Spleen (tissue), 11 donors: ENCODE measurements at regions not wholly inside any gene's neighbourhood (a gene's known extent, or its start where the extent isn't known, plus 50 kb on each side); places are given as distances from the start of the nearest gene placed in this dataset.
"Not testable (repeated sequence)": the region's sequence is repeated elsewhere in the genome, so short reads cannot be mapped to it uniquely, and the experiment has no call there.

Experiments
- DNase-seq: peaks from one replicate; pipeline ENCODE4 v3.0.0-alpha.2; 2020
- H3K27ac ChIP-seq, 8 donors: fragments of 200-600 bp; sonication (generic) in 7 of 8; 1 replicate in 4 of 8; 2 replicates in 4 of 8; pipeline versions ENCODE4 v1.5.0 to v1.8.0; 2016 to 2021; ENCODE audit warnings: inconsistent platforms in 4 of 8, mild to moderate bottlenecking in 4 of 8, moderate library complexity in 1 of 8
- H3K27me3 ChIP-seq, 7 donors: fragments of 200-600 bp; sonication (generic) in 6 of 7; replicated peaks in 1 of 7; 1 replicate in 4 of 7; 2 replicates in 3 of 7; pipeline versions ENCODE4 v1.5.0 to v1.8.0; 2016 to 2021; ENCODE audit warnings: inconsistent platforms in 3 of 7, mild to moderate bottlenecking in 1 of 7
- H3K36me3 ChIP-seq, 6 donors: fragments of 200-600 bp; sonication (generic) in 5 of 6; 1 replicate in 4 of 6; 2 replicates in 2 of 6; pipeline versions ENCODE4 v1.5.0 to v1.8.0; 2016 to 2021; ENCODE audit warnings: inconsistent platforms in 2 of 6
- H3K4me1 ChIP-seq, 6 donors: fragments of 200-600 bp; sonication (generic) in 5 of 6; 1 replicate in 3 of 6; 2 replicates in 3 of 6; pipeline versions ENCODE4 v1.5.0 to v1.8.0; 2016 to 2021; ENCODE audit warnings: inconsistent platforms in 3 of 6
- H3K4me3 ChIP-seq, 8 donors: fragments of 200-600 bp; sonication (generic) in 7 of 8; 1 replicate in 4 of 8; 2 replicates in 4 of 8; pipeline versions ENCODE4 v1.5.0 to v1.8.0; 2016 to 2021; ENCODE audit warnings: inconsistent platforms in 4 of 8, mild to moderate bottlenecking in 4 of 8, moderate library complexity in 2 of 8
- H3K9me3 ChIP-seq, 8 donors: fragments of 200-600 bp; sonication (generic) in 7 of 8; 1 replicate in 4 of 8; 2 replicates in 4 of 8; pipeline versions ENCODE4 v1.5.0 to v1.8.0; 2016 to 2021; ENCODE audit warnings: inconsistent platforms in 4 of 8
- CTCF ChIP-seq, 11 experiments: fragments of 200-600 bp in 7 of 11; fragments of 450-650 bp in 4 of 11; sonication (generic) in 4 of 11; IDR thresholded peaks in 8 of 11; conservative IDR thresholded peaks in 3 of 11; 1 replicate in 7 of 11; 2 replicates in 4 of 11; pipeline versions ENCODE4 v1.4.0 to v1.8.0; 2016 to 2021; ENCODE audit warnings: antibody characterized with exemption in 11 of 11, inconsistent platforms in 4 of 11, mild to moderate bottlenecking in 1 of 11
- POLR2A ChIP-seq, 3 donors: fragments of 450-650 bp; IDR thresholded peaks; one replicate each; pipeline ENCODE4 v1.5.1; 2017; ENCODE audit warnings: antibody characterized with exemption in 3 of 3, mild to moderate bottlenecking in 1 of 3
- POLR2AphosphoS5 ChIP-seq, 3 donors: sonication (generic); formaldehyde crosslinking; IDR thresholded peaks; one replicate each; pipeline ENCODE4 v1.5.1; 2017; ENCODE audit warnings: antibody characterized with exemption in 3 of 3
- WGBS, 5 donors: extraction: QIAGEN DNeasy Blood & Tissue Kit in 3 of 5; methylation state at CpG; one replicate each; pipeline versions ENCODE4 v1.1.5 to v1.1.7; 2013 to 2018; 5-methylcytosine and 5-hydroxymethylcytosine counted together
- intact Hi-C: fragments of 100-400 bp; cut with DNase I; formaldehyde crosslinking; loops from one replicate; pipeline ENCODE4 v1.15.0; 2023; ENCODE audit warnings: low total_unique reads
- donor health status: healthy with polysubstance abuse.
- donor health status: DM: no; HTN: no; CAD: no; lungs with moderate emphysema.
- donor health status: DM: no; HTN: no; CAD: no.
- donor health status: Bipolar disorder and iron deficiency.
- donor health status: healthy.
- donor health status: DM: no; HTN: no; CAD: no.
- donor health status: DM: yes; HTN: yes; CAD: no.

- no peak for TF ChIP-seq CTCF (IDR thresholded peaks at IDR 0.05 in 8 of 11, conservative IDR thresholded peaks at IDR 0.05 in 3 of 11)
- no peak for TF ChIP-seq POLR2A (IDR thresholded peaks at IDR 0.05)
- no peak for TF ChIP-seq POLR2AphosphoS5 (IDR thresholded peaks at IDR 0.05)
- no peaks in the 10 kb centered on the region for H3K27me3 ChIP-seq
- H3K4me1 ChIP-seq: no peaks in the 10 kb centered on the region
- DNase-seq: no peak
- no peak overlapping the region for H3K4me3 ChIP-seq
- intact Hi-C loops: no loop called here
- no peak overlapping the region for H3K27ac ChIP-seq
- H3K36me3 ChIP-seq: no peaks in the 10 kb centered on the region
- H3K9me3 ChIP-seq: peaks cover 0 to 22% (median 12%) of the 10 kb centered on the region in 8 donors
Measured at GRCh38 chr6:82111114-82111513, 136.4 kb downstream of the IBTK start.

GRCh38 chr6:82103171-82103570 lies 144.4 kb downstream of the IBTK start:
- H3K27ac ChIP-seq, DNase-seq, H3K4me1 ChIP-seq, H3K27me3 ChIP-seq, H3K4me3 ChIP-seq, H3K36me3 ChIP-seq, intact Hi-C loops: not testable (repeated sequence)
- 86 to 92% (median 89%) methylated on average over 3 of the region's 3 CpGs for WGBS, 5 donors
- H3K9me3 ChIP-seq: peaks cover 0 to 15% (median 0%) of the 10 kb centered on the region in 8 donors

GRCh38 chr6:82101374-82102114 lies 146.0 kb downstream of the IBTK start:
- H3K4me3 ChIP-seq, H3K9me3 ChIP-seq, H3K4me1 ChIP-seq, H3K27ac ChIP-seq, H3K36me3 ChIP-seq, DNase-seq, intact Hi-C loops, H3K27me3 ChIP-seq: not testable (repeated sequence)
- 77 to 91% (median 81%) methylated on average over 19 to 23 of the region's 23 CpGs for WGBS, 5 donors

- intact Hi-C loops: not testable (repeated sequence)
- 77 to 95% (median 88%) methylated on average over 1 of the region's 1 CpG for WGBS, 5 donors
Measured at GRCh38 chr6:82100763-82101162, 146.8 kb downstream of the IBTK start.

GRCh38 chr6:82097676-82098075 lies 149.9 kb downstream of the IBTK start:
- TF ChIP-seq POLR2AphosphoS5 (IDR thresholded peaks at IDR 0.05) (no peak), POLR2A (IDR thresholded peaks at IDR 0.05) (no peak)
- Histone ChIP-seq H3K36me3 (no peaks in the 10 kb centered on the region), H3K27ac (no peak overlapping the region), H3K4me1 (no peaks in the 10 kb centered on the region), H3K9me3 (peaks cover 0 to 9% (median 0%) of the 10 kb centered on the region in 8 donors), H3K4me3 (no peak overlapping the region), H3K27me3 (peaks cover 0 to 5% (median 0%) of the 10 kb centered on the region in 7 donors)
- 85 to 91% (median 90%) methylated on average over 2 of the region's 2 CpGs for WGBS, 5 donors
- intact Hi-C loops: no loop called here
- DNase-seq: no peak

More at GRCh38 chr6:82100763-82101162, 146.8 kb downstream of the IBTK start:
- not testable (repeated sequence) for DNase-seq, H3K9me3 ChIP-seq, H3K27ac ChIP-seq, H3K4me3 ChIP-seq, H3K36me3 ChIP-seq, H3K27me3 ChIP-seq, H3K4me1 ChIP-seq

GRCh38 chr6:82095091-82095490 lies 152.5 kb downstream of the IBTK start:
- WGBS, 5 donors: 32 to 53% (median 45%) methylated on average over 5 of the region's 5 CpGs
- Histone ChIP-seq H3K36me3 (no peaks in the 10 kb centered on the region), H3K9me3 (peaks cover 0 to under 1% (median 0%) of the 10 kb centered on the region in 8 donors), H3K4me3 (no peak overlapping the region), H3K27ac (no peak overlapping the region), H3K27me3 (peaks cover 0 to 5% (median 0%) of the 10 kb centered on the region in 7 donors), H3K4me1 (no peaks in the 10 kb centered on the region)
- intact Hi-C loops: no loop called here
- no peak for DNase-seq
- TF ChIP-seq POLR2AphosphoS5 (IDR thresholded peaks at IDR 0.05) (no peak), CTCF (IDR thresholded peaks at IDR 0.05 in 8 of 11, conservative IDR thresholded peaks at IDR 0.05 in 3 of 11) (no peak), POLR2A (IDR thresholded peaks at IDR 0.05) (no peak)
